H9 (cell line): ENCODE measurements at regions not wholly inside any gene's neighbourhood (a gene's known extent, or its start where the extent isn't known, plus 50 kb on each side); places are given as distances from the start of the nearest gene placed in this dataset.

Experiments
- DNase-seq: peaks from one replicate; pipeline ENCODE4 v3.0.0-alpha.2; 2017
- H2AFZ ChIP-seq: one replicate; pipeline ENCODE4 v1.6.1; 2013; ENCODE audit warnings: mild to moderate bottlenecking, low read length, control low read depth, moderate library complexity
- H2AK5ac ChIP-seq: 2 replicates; pipeline ENCODE4 v1.6.1; 2013; ENCODE audit warnings: low read length, control low read depth, mixed read lengths; ENCODE audit not compliant: insufficient read length
- H2BK120ac ChIP-seq: one replicate; pipeline ENCODE4 v1.6.1; 2013; ENCODE audit warnings: low read depth, mild to moderate bottlenecking, low read length, control low read depth, inconsistent platforms; ENCODE audit not compliant: poor library complexity, severe bottlenecking
- H2BK12ac ChIP-seq: 2 replicates; pipeline ENCODE4 v1.6.1; 2013; ENCODE audit warnings: low read length, control low read depth, mixed read lengths, low read depth; ENCODE audit not compliant: insufficient read length
- H2BK15ac ChIP-seq: 2 replicates; pipeline ENCODE4 v1.6.1; 2013; ENCODE audit warnings: low read depth, low read length, control low read depth
- H2BK20ac ChIP-seq: one replicate; pipeline ENCODE4 v1.6.1; 2013; ENCODE audit warnings: low read depth, mild to moderate bottlenecking, low read length, control low read depth, inconsistent platforms; ENCODE audit not compliant: poor library complexity, severe bottlenecking
- H2BK5ac ChIP-seq: 2 replicates; pipeline ENCODE4 v1.6.1; 2013; ENCODE audit warnings: low read length, control low read depth, mixed read lengths; ENCODE audit not compliant: insufficient read length
- H3K14ac ChIP-seq: 2 replicates; pipeline ENCODE4 v1.6.1; 2013; ENCODE audit warnings: low read length, control low read depth; ENCODE audit not compliant: insufficient read depth
- H3K18ac ChIP-seq: 2 replicates; pipeline ENCODE4 v1.6.1; 2013; ENCODE audit warnings: low read depth, mild to moderate bottlenecking, mixed read lengths, low read length, control low read depth; ENCODE audit not compliant: insufficient read length
- H3K23ac ChIP-seq: 2 replicates; pipeline ENCODE4 v1.6.1; 2013; ENCODE audit warnings: low read length, control low read depth, mixed read lengths, low read depth; ENCODE audit not compliant: insufficient read length
- H3K23me2 ChIP-seq: 2 replicates; pipeline ENCODE4 v1.6.1; 2013; ENCODE audit warnings: low read depth, mild to moderate bottlenecking, mixed read lengths, low read length, control low read depth; ENCODE audit not compliant: insufficient read length, poor library complexity, severe bottlenecking
- H3K27ac ChIP-seq: 2 replicates; pipeline ENCODE4 v1.5.1; 2013; ENCODE audit warnings: low read length, control low read depth, mixed read lengths, low read depth; ENCODE audit not compliant: insufficient read length
- H3K27me3 ChIP-seq: 2 replicates; pipeline ENCODE4 v1.6.1; 2013; ENCODE audit warnings: low read length, control low read depth, inconsistent platforms; ENCODE audit not compliant: insufficient read depth
- H3K4ac ChIP-seq: 2 replicates; pipeline ENCODE4 v1.6.1; 2013; ENCODE audit warnings: low read depth, mild to moderate bottlenecking, control low read depth, inconsistent platforms, low read length, moderate library complexity
- H3K4me1 ChIP-seq: 2 replicates; pipeline ENCODE4 v1.6.1; 2013; ENCODE audit warnings: low read length, control low read depth, inconsistent platforms; ENCODE audit not compliant: insufficient read depth
- H3K4me2 ChIP-seq: 2 replicates; pipeline ENCODE4 v1.6.1; 2013; ENCODE audit warnings: low read length, control low read depth, mixed read lengths; ENCODE audit not compliant: insufficient read length, insufficient read depth
- H3K56ac ChIP-seq: 2 replicates; pipeline ENCODE4 v1.6.1; 2013; ENCODE audit warnings: low read depth, mild to moderate bottlenecking, mixed read lengths, low read length, control low read depth; ENCODE audit not compliant: insufficient read length
- H3K79me1 ChIP-seq: 2 replicates; pipeline ENCODE4 v1.6.1; 2013; ENCODE audit warnings: low read depth, mild to moderate bottlenecking, moderate library complexity, low read length, control low read depth, inconsistent platforms; ENCODE audit not compliant: insufficient read depth, poor library complexity, severe bottlenecking
- H3K79me2 ChIP-seq: 2 replicates; pipeline ENCODE4 v1.6.1; 2013; ENCODE audit warnings: low read length, control low read depth, inconsistent platforms; ENCODE audit not compliant: insufficient read depth
- H3K9ac ChIP-seq: 2 replicates; pipeline ENCODE4 v1.6.1; 2013; ENCODE audit warnings: low read length, control low read depth, mixed read lengths; ENCODE audit not compliant: insufficient read length; ENCODE audit errors: extremely low read depth
- H3K9me3 ChIP-seq: one replicate; pipeline ENCODE4 v1.6.1; 2013; ENCODE audit warnings: low read depth, low read length, inconsistent platforms; ENCODE audit not compliant: control insufficient read depth
- H3T11ph ChIP-seq: one replicate; pipeline ENCODE4 v1.6.1; 2013; ENCODE audit warnings: mild to moderate bottlenecking, low read length, control low read depth, inconsistent platforms
- H4K20me1 ChIP-seq: one replicate; pipeline ENCODE4 v1.6.1; 2013; ENCODE audit not compliant: control insufficient read depth, insufficient read length, insufficient read depth
- H4K5ac ChIP-seq: 2 replicates; pipeline ENCODE4 v1.6.1; 2013; ENCODE audit warnings: low read depth, mild to moderate bottlenecking, mixed read lengths, low read length, control low read depth; ENCODE audit not compliant: insufficient read length
- H4K8ac ChIP-seq: replicated peaks from 2 replicates; pipeline ENCODE4 v1.6.1; 2013; ENCODE audit warnings: low read length, control low read depth, mixed read lengths, low read depth; ENCODE audit not compliant: insufficient read length
- H4K91ac ChIP-seq: 2 replicates; pipeline ENCODE4 v1.6.1; 2013; ENCODE audit warnings: low read depth, mild to moderate bottlenecking, moderate library complexity, mixed read lengths, low read length, control low read depth; ENCODE audit not compliant: insufficient read length
- H3K27ac Mint-ChIP-seq, 3 experiments: 2 replicates in 2 of 3; 3 replicates in 1 of 3; pipeline ENCODE4 v1.8.0; 2020 to 2021; ENCODE audit warnings: mixed read lengths in 3 of 3, mild to moderate bottlenecking in 1 of 3, moderate library complexity in 1 of 3
- H3K27me3 Mint-ChIP-seq: 2 replicates; pipeline ENCODE4 v1.8.0; 2021; ENCODE audit warnings: low read depth, mild to moderate bottlenecking, moderate library complexity, mixed read lengths
- H3K36me3 Mint-ChIP-seq, 3 experiments: 2 replicates in 2 of 3; 3 replicates in 1 of 3; pipeline ENCODE4 v1.8.0; 2020 to 2021; ENCODE audit warnings: low read depth in 3 of 3, mixed read lengths in 3 of 3; ENCODE audit not compliant: insufficient read depth in 1 of 3
- H3K4me1 Mint-ChIP-seq, 2 experiments: 2 replicates each; pipeline ENCODE4 v1.8.0; 2020; ENCODE audit warnings: mixed read lengths in 2 of 2
- H3K4me3 Mint-ChIP-seq, 2 experiments: 2 replicates in 1 of 2; 3 replicates in 1 of 2; pipeline ENCODE4 v1.8.0; 2020 to 2021; ENCODE audit warnings: mild to moderate bottlenecking in 2 of 2, mixed read lengths in 2 of 2, moderate library complexity in 1 of 2
- H3K9me3 Mint-ChIP-seq, 2 experiments: 2 replicates in 1 of 2; 3 replicates in 1 of 2; pipeline ENCODE4 v1.8.0; 2020; ENCODE audit warnings: mild to moderate bottlenecking in 2 of 2, mixed read lengths in 2 of 2, moderate library complexity in 1 of 2
- WGBS: extraction: QIAGEN DNeasy Blood & Tissue Kit; methylation state at CpG from one replicate; pipeline ENCODE4 v1.1.7; 2013; ENCODE audit warnings: missing lambda C conversion rate, low lambda C conversion rate, mixed read lengths; ENCODE audit not compliant: insufficient read length; ENCODE audit errors: extremely low coverage; 5-methylcytosine and 5-hydroxymethylcytosine counted together
- TF ChIP-seq, protein P1 (sequence below): fragments of 200-600 bp; sonication (generic); conservative IDR thresholded peaks from 3 replicates; pipeline ENCODE4 v1.8.0; 2021; ENCODE audit warnings: antibody characterized with exemption, mild to moderate bottlenecking

DNA sequence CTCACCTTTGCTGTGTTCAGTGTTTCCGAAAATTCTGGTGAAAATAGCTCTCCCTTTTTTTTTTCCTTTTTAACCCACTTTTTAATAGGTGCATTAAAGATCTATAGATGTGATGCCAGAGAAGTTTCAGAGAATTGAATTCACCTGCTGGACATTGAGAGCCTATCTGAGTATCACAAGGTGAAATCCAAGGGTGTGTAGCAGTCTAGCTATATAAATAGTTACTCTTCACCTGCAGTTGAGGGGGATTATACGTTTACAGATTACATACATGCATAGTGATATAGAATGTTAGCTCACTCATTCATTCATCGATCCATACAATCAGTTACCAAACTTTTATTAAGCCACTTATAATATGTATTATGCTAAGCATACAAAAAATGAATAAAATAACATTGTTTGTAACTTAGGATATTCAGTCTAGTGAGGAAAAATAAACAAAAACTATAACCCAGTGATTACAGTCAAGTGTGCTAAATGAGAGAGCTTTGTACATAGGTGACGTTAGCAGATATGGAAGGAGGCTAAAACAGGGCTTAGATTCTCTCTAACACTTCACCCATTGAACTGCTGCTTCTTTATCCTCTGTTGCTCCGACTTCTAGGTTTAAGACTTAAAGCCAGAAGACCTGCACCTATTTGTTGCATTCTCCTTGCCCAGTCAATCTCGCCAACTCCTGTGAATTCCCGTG lies 769.0 kb downstream of the STIM2 start:
- Histone ChIP-seq H3K4me2 (no peak overlapping the region), H4K20me1 (no peaks in the 10 kb centered on the region), H3K79me1 (no peaks in the 10 kb centered on the region), H3T11ph (no peak overlapping the region), H2AK5ac (no peak overlapping the region), H3K9ac (no peak overlapping the region), H3K4me1 (no peaks in the 10 kb centered on the region), H2BK20ac (no peak overlapping the region), H3K18ac (no peak overlapping the region), H2BK5ac (no peak overlapping the region), H3K79me2 (no peaks in the 10 kb centered on the region), H3K27ac (no peak overlapping the region), H2BK120ac (no peak overlapping the region), H4K5ac (no peak overlapping the region), H3K9me3 (no peaks in the 10 kb centered on the region), H3K23me2 (no peaks in the 10 kb centered on the region), H4K8ac (no peak overlapping the region), H3K4ac (no peak overlapping the region), H3K27me3 (no peaks in the 10 kb centered on the region), H2BK12ac (no peak overlapping the region), H2AFZ (no peak overlapping the region), H3K23ac (no peak overlapping the region), H3K56ac (no peak overlapping the region), H3K14ac (no peak overlapping the region), H4K91ac (no peak overlapping the region), H2BK15ac (no peak overlapping the region)
- no peaks in the 10 kb centered on the region for H3K9me3 Mint-ChIP-seq
- DNase-seq = no peak
- TF ChIP-seq, protein P1, sequence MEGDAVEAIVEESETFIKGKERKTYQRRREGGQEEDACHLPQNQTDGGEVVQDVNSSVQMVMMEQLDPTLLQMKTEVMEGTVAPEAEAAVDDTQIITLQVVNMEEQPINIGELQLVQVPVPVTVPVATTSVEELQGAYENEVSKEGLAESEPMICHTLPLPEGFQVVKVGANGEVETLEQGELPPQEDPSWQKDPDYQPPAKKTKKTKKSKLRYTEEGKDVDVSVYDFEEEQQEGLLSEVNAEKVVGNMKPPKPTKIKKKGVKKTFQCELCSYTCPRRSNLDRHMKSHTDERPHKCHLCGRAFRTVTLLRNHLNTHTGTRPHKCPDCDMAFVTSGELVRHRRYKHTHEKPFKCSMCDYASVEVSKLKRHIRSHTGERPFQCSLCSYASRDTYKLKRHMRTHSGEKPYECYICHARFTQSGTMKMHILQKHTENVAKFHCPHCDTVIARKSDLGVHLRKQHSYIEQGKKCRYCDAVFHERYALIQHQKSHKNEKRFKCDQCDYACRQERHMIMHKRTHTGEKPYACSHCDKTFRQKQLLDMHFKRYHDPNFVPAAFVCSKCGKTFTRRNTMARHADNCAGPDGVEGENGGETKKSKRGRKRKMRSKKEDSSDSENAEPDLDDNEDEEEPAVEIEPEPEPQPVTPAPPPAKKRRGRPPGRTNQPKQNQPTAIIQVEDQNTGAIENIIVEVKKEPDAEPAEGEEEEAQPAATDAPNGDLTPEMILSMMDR = no peak
- H3K27me3 Mint-ChIP-seq = no peaks in the 10 kb centered on the region
- no peak overlapping the region for H3K4me3 Mint-ChIP-seq
- no peak overlapping the region for H3K27ac Mint-ChIP-seq
- no peaks in the 10 kb centered on the region for H3K36me3 Mint-ChIP-seq
- no peaks in the 10 kb centered on the region for H3K4me1 Mint-ChIP-seq
- no CpG with 5 or more reads among the region's 7 CpGs for WGBS
